WTC11 (cell line): ENCODE measurements at regions not wholly inside any gene's neighbourhood (a gene's known extent, or its start where the extent isn't known, plus 50 kb on each side); places are given as distances from the start of the nearest gene placed in this dataset.
"Not testable (repeated sequence)": the region's sequence is repeated elsewhere in the genome, so short reads cannot be mapped to it uniquely, and the experiment has no call there.

Source experiments
- ATAC-seq: fragments of 200-7000 bp; cut with Tn5 transposase; 2 replicates; pipeline ENCODE4 v1.10.0; 2021; ENCODE audit warnings: mild to moderate bottlenecking, moderate library complexity
- CTCF ChIA-PET: fragments of 300-600 bp; sonication (Branson Sonifier 250); formaldehyde crosslinking; loops from one replicate; lab custom pipeline; 2021; ENCODE audit warnings: antibody characterized with exemption; lab: Charles Lee
- POLR2A ChIA-PET: fragments of 350-600 bp; sonication (Branson Sonifier 250); formaldehyde crosslinking; loops from one replicate; lab custom pipeline; 2021; ENCODE audit warnings: antibody characterized with exemption; lab: Charles Lee
- DNase-seq: peaks from one replicate; pipeline ENCODE4 v3.0.0; 2021; ENCODE audit warnings: low spot score
- H3K27ac Mint-ChIP-seq: 2 replicates; pipeline ENCODE4 v1.8.0; 2021; ENCODE audit warnings: mixed read lengths
- H3K27me3 Mint-ChIP-seq: 2 replicates; pipeline ENCODE4 v1.8.0; 2021; ENCODE audit warnings: low read depth, mild to moderate bottlenecking, moderate library complexity, mixed read lengths
- H3K36me3 Mint-ChIP-seq: 2 replicates; pipeline ENCODE4 v1.8.0; 2021; ENCODE audit warnings: mixed read lengths
- H3K4me1 Mint-ChIP-seq: 2 replicates; pipeline ENCODE4 v1.8.0; 2022; ENCODE audit warnings: mixed read lengths
- H3K4me3 Mint-ChIP-seq: 2 replicates; pipeline ENCODE4 v1.8.0; 2021; ENCODE audit warnings: mild to moderate bottlenecking, moderate library complexity, mixed read lengths
- H3K9me3 Mint-ChIP-seq: 2 replicates; pipeline ENCODE4 v1.8.0; 2021; ENCODE audit warnings: mixed read lengths
- CBFB ChIP-seq: sonication (generic); formaldehyde crosslinking; IDR thresholded peaks from 2 replicates; pipeline ENCODE4 v1.8.1; 2022; ENCODE audit warnings: mild to moderate bottlenecking, low read depth, missing genetic modification reagents
- CREM ChIP-seq: sonication (generic); formaldehyde crosslinking; IDR thresholded peaks from 2 replicates; pipeline ENCODE4 v1.8.1; 2022; ENCODE audit warnings: mild to moderate bottlenecking, missing genetic modification reagents, moderate library complexity
- HMGA2 ChIP-seq: fragments of 250-450 bp; sonication (Bioruptor Pico); IDR thresholded peaks from 2 replicates; pipeline ENCODE4 v1.4.0; 2021; ENCODE audit warnings: mild to moderate bottlenecking, moderate library complexity
- JUN ChIP-seq: sonication (generic); formaldehyde crosslinking; IDR thresholded peaks from 2 replicates; pipeline ENCODE4 v1.8.0; 2023; ENCODE audit warnings: mild to moderate bottlenecking, missing genetic modification reagents
- NFATC4 ChIP-seq: fragments of 250-450 bp; sonication (Bioruptor Pico); IDR thresholded peaks from 2 replicates; pipeline ENCODE4 v1.9.0; 2021; ENCODE audit warnings: mild to moderate bottlenecking
- NFE2L1 ChIP-seq: sonication (generic); formaldehyde crosslinking; IDR thresholded peaks from 2 replicates; pipeline ENCODE4 v1.8.1; 2023; ENCODE audit warnings: missing genetic modification reagents
- NR1H2 ChIP-seq: sonication (generic); formaldehyde crosslinking; IDR thresholded peaks from 2 replicates; pipeline ENCODE4 v1.9.0; 2021; ENCODE audit warnings: mild to moderate bottlenecking, moderate library complexity, missing genetic modification reagents
- RORB ChIP-seq: fragments of 250-450 bp; sonication (Bioruptor Pico); IDR thresholded peaks from 2 replicates; pipeline ENCODE4 v1.9.0; 2021; ENCODE audit warnings: mild to moderate bottlenecking
- SP1 ChIP-seq: sonication (generic); formaldehyde crosslinking; conservative IDR thresholded peaks from 2 replicates; pipeline ENCODE4 v1.8.1; 2022; ENCODE audit warnings: missing genetic modification reagents
- TEAD1 ChIP-seq: sonication (generic); formaldehyde crosslinking; IDR thresholded peaks from 2 replicates; pipeline ENCODE4 v1.8.0; 2022; ENCODE audit warnings: mild to moderate bottlenecking, missing genetic modification reagents
- ZBTB21 ChIP-seq: sonication (generic); formaldehyde crosslinking; IDR thresholded peaks from 2 replicates; pipeline ENCODE4 v1.8.1; 2023; ENCODE audit warnings: mild to moderate bottlenecking, missing genetic modification reagents, borderline replicate concordance
- ZNF121 ChIP-seq: sonication (generic); formaldehyde crosslinking; IDR thresholded peaks from 2 replicates; pipeline ENCODE4 v1.8.0; 2023; ENCODE audit warnings: missing genetic modification reagents
- ZNF317 ChIP-seq: sonication (generic); formaldehyde crosslinking; IDR thresholded peaks from 2 replicates; pipeline ENCODE4 v1.8.1; 2023; ENCODE audit warnings: low read depth, mild to moderate bottlenecking, moderate library complexity, missing genetic modification reagents, borderline replicate concordance
- ZNF396 ChIP-seq: fragments of 250-450 bp; sonication (Bioruptor Pico); IDR thresholded peaks from 2 replicates; pipeline ENCODE4 v1.8.0; 2021; ENCODE audit warnings: mild to moderate bottlenecking, moderate library complexity, borderline replicate concordance
- ZNF423 ChIP-seq: fragments of 250-450 bp; sonication (Bioruptor Pico); IDR thresholded peaks from 2 replicates; pipeline ENCODE4 v2.1.2; 2022; ENCODE audit warnings: mild to moderate bottlenecking, moderate library complexity
- ZNF671 ChIP-seq: fragments of 250-450 bp; sonication (Bioruptor Pico); IDR thresholded peaks from 2 replicates; pipeline ENCODE4 v1.8.0; 2021; ENCODE audit warnings: mild to moderate bottlenecking
- TF ChIP-seq, protein P1 (sequence below): sonication (generic); formaldehyde crosslinking; IDR thresholded peaks from 2 replicates; pipeline ENCODE4 v1.8.0; 2023; ENCODE audit warnings: mild to moderate bottlenecking, missing genetic modification reagents
- TF ChIP-seq, protein P2 (sequence below): sonication (generic); formaldehyde crosslinking; IDR thresholded peaks from 2 replicates; pipeline ENCODE4 v1.8.1; 2022; ENCODE audit warnings: low read depth, missing genetic modification reagents, borderline replicate concordance
- TF ChIP-seq, protein P3 (sequence below): fragments of 250-450 bp; sonication (Bioruptor Pico); IDR thresholded peaks from 2 replicates; pipeline ENCODE4 v1.8.0; 2021; ENCODE audit warnings: mild to moderate bottlenecking
- TF ChIP-seq, protein P4 (sequence below): fragments of 250-450 bp; sonication (Bioruptor Pico); IDR thresholded peaks from 2 replicates; pipeline ENCODE4 v2.1.2; 2022; ENCODE audit warnings: mild to moderate bottlenecking, moderate library complexity
- TF ChIP-seq, protein P5 (sequence below): sonication (generic); formaldehyde crosslinking; IDR thresholded peaks from 2 replicates; pipeline ENCODE4 v1.8.1; 2023; ENCODE audit warnings: mild to moderate bottlenecking, missing genetic modification reagents, moderate library complexity
- TF ChIP-seq, protein P6 (sequence below): sonication (generic); formaldehyde crosslinking; conservative IDR thresholded peaks from 2 replicates; pipeline ENCODE4 v1.8.1; 2022; ENCODE audit warnings: mild to moderate bottlenecking, missing genetic modification reagents
- TF ChIP-seq, protein P7 (sequence below): sonication (generic); formaldehyde crosslinking; IDR thresholded peaks from 2 replicates; pipeline ENCODE4 v1.8.0; 2022; ENCODE audit warnings: mild to moderate bottlenecking, missing genetic modification reagents

DNA sequence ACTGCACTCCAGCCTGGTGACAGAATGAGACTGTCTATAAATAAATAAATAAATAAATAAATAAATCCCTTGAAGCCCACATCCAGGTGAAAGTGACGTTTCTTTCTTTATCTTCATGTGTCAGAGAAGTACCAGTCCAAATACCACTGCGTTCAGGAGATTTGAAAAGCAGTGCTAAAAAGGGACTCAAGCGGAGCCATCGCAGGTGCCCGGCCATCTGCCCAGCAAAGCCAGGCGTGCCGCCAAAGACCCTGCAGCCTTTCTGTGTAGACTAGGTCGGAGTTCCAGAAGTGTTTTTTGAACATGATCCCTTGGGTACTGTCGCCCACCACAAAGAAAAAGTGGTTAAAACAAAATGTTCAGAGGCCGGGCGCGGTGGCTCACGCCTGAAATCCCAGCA, 65.7 kb upstream of the CEP85L start (continued):
- TF ChIP-seq, protein P1, sequence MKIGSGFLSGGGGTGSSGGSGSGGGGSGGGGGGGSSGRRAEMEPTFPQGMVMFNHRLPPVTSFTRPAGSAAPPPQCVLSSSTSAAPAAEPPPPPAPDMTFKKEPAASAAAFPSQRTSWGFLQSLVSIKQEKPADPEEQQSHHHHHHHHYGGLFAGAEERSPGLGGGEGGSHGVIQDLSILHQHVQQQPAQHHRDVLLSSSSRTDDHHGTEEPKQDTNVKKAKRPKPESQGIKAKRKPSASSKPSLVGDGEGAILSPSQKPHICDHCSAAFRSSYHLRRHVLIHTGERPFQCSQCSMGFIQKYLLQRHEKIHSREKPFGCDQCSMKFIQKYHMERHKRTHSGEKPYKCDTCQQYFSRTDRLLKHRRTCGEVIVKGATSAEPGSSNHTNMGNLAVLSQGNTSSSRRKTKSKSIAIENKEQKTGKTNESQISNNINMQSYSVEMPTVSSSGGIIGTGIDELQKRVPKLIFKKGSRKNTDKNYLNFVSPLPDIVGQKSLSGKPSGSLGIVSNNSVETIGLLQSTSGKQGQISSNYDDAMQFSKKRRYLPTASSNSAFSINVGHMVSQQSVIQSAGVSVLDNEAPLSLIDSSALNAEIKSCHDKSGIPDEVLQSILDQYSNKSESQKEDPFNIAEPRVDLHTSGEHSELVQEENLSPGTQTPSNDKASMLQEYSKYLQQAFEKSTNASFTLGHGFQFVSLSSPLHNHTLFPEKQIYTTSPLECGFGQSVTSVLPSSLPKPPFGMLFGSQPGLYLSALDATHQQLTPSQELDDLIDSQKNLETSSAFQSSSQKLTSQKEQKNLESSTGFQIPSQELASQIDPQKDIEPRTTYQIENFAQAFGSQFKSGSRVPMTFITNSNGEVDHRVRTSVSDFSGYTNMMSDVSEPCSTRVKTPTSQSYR (CRISPR knock-in tag), result no peak
- TF ChIP-seq SP1, result no peak

DNA sequence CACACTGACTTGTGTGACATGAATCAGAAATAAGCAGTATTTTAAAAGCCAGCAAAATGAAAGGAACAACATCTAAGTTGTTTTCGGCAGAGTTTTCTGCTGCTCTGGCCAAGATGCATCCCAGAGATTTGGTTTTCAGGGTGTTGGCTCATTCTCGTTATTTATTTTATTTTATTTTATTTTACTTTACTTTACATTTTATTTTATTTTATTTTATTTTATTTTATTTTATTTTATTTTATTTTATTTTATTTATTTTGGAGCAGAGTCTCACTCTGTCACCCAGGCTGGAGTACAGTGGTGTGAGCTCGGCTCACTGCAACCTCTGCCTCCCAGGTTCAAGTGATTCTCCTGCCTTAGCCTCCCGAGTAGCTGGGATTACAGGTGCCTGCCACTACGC, 64.5 kb upstream of the CEP85L start:
- H3K27ac Mint-ChIP-seq, H3K4me3 Mint-ChIP-seq, DNase-seq, H3K9me3 Mint-ChIP-seq, H3K4me1 Mint-ChIP-seq, CTCF ChIA-PET, POLR2A ChIA-PET, H3K36me3 Mint-ChIP-seq, H3K27me3 Mint-ChIP-seq, ATAC-seq: not testable (repeated sequence)
- peak; percentile 94 for TF ChIP-seq HMGA2

DNA sequence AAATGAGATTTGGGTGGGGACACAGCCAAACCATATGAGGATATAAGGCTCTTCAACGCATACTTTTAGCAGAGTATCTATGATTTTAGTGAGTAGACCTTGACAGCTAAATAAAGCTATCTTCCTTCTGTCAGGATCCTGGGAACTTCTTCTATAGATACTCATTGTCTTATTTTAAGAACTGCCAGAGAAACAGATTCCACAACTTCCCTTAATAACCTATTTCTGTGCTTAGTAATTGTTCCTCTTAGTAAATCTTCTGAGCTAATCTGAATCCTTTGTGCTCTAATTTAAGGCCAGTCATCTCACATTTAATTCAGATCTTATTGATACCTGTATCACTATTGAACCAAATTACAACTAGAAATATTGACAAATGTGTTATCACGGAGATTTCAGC, 64.0 kb upstream of the CEP85L start:
- H3K4me3 Mint-ChIP-seq, result no peak overlapping the region
- no peak for DNase-seq
- CTCF ChIA-PET, result no interaction called here

More for the DNA sequence above, 64.0 kb upstream of the CEP85L start:
- no peak overlapping the region for H3K27ac Mint-ChIP-seq
- no peak for ATAC-seq
- H3K27me3 Mint-ChIP-seq, result no peaks in the 10 kb centered on the region
- POLR2A ChIA-PET, result no interaction called here
- no peaks in the 10 kb centered on the region for H3K4me1 Mint-ChIP-seq
- TF ChIP-seq NFATC4 (CRISPR knock-in tag) (no peak), RORB (CRISPR knock-in tag) (no peak), ZNF317 (CRISPR knock-in tag) (no peak), ZNF423 (no peak), JUN (CRISPR knock-in tag) (no peak), ZNF121 (CRISPR knock-in tag) (no peak), ZBTB21 (CRISPR knock-in tag) (no peak), NR1H2 (CRISPR knock-in tag) (no peak), NFE2L1 (CRISPR knock-in tag) (no peak), ZNF671 (CRISPR knock-in tag) (no peak), CREM (CRISPR knock-in tag) (no peak), CBFB (CRISPR knock-in tag) (no peak), TEAD1 (CRISPR knock-in tag) (no peak), ZNF396 (CRISPR knock-in tag) (no peak)
- TF ChIP-seq, protein P2, sequence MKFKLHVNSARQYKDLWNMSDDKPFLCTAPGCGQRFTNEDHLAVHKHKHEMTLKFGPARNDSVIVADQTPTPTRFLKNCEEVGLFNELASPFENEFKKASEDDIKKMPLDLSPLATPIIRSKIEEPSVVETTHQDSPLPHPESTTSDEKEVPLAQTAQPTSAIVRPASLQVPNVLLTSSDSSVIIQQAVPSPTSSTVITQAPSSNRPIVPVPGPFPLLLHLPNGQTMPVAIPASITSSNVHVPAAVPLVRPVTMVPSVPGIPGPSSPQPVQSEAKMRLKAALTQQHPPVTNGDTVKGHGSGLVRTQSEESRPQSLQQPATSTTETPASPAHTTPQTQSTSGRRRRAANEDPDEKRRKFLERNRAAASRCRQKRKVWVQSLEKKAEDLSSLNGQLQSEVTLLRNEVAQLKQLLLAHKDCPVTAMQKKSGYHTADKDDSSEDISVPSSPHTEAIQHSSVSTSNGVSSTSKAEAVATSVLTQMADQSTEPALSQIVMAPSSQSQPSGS (CRISPR knock-in tag), result no peak
- TF ChIP-seq, protein P3, sequence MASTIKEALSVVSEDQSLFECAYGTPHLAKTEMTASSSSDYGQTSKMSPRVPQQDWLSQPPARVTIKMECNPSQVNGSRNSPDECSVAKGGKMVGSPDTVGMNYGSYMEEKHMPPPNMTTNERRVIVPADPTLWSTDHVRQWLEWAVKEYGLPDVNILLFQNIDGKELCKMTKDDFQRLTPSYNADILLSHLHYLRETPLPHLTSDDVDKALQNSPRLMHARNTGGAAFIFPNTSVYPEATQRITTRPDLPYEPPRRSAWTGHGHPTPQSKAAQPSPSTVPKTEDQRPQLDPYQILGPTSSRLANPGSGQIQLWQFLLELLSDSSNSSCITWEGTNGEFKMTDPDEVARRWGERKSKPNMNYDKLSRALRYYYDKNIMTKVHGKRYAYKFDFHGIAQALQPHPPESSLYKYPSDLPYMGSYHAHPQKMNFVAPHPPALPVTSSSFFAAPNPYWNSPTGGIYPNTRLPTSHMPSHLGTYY (CRISPR knock-in tag), result no peak
- TF ChIP-seq, protein P4, sequence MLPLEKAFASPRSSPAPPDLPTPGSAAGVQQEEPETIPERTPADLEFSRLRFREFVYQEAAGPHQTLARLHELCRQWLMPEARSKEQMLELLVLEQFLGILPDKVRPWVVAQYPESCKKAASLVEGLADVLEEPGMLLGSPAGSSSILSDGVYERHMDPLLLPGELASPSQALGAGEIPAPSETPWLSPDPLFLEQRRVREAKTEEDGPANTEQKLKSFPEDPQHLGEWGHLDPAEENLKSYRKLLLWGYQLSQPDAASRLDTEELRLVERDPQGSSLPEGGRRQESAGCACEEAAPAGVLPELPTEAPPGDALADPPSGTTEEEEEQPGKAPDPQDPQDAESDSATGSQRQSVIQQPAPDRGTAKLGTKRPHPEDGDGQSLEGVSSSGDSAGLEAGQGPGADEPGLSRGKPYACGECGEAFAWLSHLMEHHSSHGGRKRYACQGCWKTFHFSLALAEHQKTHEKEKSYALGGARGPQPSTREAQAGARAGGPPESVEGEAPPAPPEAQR (CRISPR knock-in tag), result no peak
- TF ChIP-seq, protein P5, sequence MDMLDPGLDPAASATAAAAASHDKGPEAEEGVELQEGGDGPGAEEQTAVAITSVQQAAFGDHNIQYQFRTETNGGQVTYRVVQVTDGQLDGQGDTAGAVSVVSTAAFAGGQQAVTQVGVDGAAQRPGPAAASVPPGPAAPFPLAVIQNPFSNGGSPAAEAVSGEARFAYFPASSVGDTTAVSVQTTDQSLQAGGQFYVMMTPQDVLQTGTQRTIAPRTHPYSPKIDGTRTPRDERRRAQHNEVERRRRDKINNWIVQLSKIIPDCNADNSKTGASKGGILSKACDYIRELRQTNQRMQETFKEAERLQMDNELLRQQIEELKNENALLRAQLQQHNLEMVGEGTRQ (CRISPR knock-in tag), result no peak
- TF ChIP-seq, protein P6, sequence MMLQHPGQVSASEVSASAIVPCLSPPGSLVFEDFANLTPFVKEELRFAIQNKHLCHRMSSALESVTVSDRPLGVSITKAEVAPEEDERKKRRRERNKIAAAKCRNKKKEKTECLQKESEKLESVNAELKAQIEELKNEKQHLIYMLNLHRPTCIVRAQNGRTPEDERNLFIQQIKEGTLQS (CRISPR knock-in tag), result no peak
- TF ChIP-seq, protein P7, sequence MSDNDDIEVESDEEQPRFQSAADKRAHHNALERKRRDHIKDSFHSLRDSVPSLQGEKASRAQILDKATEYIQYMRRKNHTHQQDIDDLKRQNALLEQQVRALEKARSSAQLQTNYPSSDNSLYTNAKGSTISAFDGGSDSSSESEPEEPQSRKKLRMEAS (CRISPR knock-in tag), result no peak
- H3K36me3 Mint-ChIP-seq, result no peaks in the 10 kb centered on the region
- H3K9me3 Mint-ChIP-seq, result no peaks in the 10 kb centered on the region
